Cardiac muscle cell (in vitro differentiated cells and primary cell): ENCODE measurements at regions not wholly inside any gene's neighbourhood (a gene's known extent, or its start where the extent isn't known, plus 50 kb on each side); places are given as distances from the start of the nearest gene placed in this dataset.

Experiments used
- DNase-seq, 2 donors: peaks; one replicate each; pipeline versions ENCODE4 v3.0.0 to v3.0.0-alpha.2; 2010 to 2017; ENCODE audit warnings: low read depth in 1 of 2, low spot score in 1 of 2
- H3K27ac ChIP-seq: fragments of 200-600 bp; sonication (generic); 2 replicates; pipeline ENCODE4 v1.5.1; 2016
- H3K27me3 ChIP-seq: fragments of 200-600 bp; sonication (generic); 2 replicates; pipeline ENCODE4 v1.6.0; 2016; ENCODE audit warnings: control low read depth
- H3K36me3 ChIP-seq: fragments of 200-600 bp; sonication (generic); 2 replicates; pipeline ENCODE4 v1.5.1; 2016; ENCODE audit warnings: control low read depth
- H3K4me1 ChIP-seq: fragments of 200-600 bp; sonication (generic); 2 replicates; pipeline ENCODE4 v1.8.1; 2017; ENCODE audit warnings: low read depth, mild to moderate bottlenecking, mixed run types
- H3K4me3 ChIP-seq: fragments of 200-600 bp; sonication (generic); 2 replicates; pipeline ENCODE4 v1.5.1; 2016; ENCODE audit warnings: mild to moderate bottlenecking
- H3K9me3 ChIP-seq: fragments of 200-600 bp; sonication (generic); 2 replicates; pipeline ENCODE4 v1.5.1; 2017; ENCODE audit warnings: low read depth, mild to moderate bottlenecking, control low read depth
- TF ChIP-seq, protein P1 (sequence below): IDR thresholded peaks from 2 replicates; pipeline ENCODE4 v1.5.1; 2012; ENCODE audit warnings: low read depth, mild to moderate bottlenecking, low read length

DNA sequence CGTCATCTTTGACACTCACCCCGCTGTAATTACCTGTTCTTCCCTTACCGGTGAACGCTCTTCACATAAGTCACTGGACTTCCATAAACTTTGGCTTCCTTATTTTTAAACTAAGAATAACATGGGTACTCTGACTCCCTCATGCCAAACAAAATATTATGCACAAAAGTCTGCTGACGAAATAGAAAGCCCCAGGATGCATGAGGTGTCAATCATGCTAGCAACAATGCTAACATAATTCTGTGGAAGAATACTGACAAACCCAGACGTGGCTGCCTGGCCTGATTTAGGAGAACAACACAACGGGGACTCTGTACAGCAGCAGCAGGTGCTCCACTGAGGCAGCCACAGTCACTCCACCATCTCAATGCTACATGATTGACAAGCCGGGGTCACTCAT is 137.5 kb downstream of the CCDC71L start:
- Histone ChIP-seq H3K27me3 (no peaks in the 10 kb centered on the region), H3K9me3 (no peaks in the 10 kb centered on the region), H3K4me1 (no peaks in the 10 kb centered on the region), H3K36me3 (no peaks in the 10 kb centered on the region), H3K4me3 (no peak overlapping the region), H3K27ac (no peak overlapping the region)
- DNase-seq: no peak
- TF ChIP-seq, protein P1, sequence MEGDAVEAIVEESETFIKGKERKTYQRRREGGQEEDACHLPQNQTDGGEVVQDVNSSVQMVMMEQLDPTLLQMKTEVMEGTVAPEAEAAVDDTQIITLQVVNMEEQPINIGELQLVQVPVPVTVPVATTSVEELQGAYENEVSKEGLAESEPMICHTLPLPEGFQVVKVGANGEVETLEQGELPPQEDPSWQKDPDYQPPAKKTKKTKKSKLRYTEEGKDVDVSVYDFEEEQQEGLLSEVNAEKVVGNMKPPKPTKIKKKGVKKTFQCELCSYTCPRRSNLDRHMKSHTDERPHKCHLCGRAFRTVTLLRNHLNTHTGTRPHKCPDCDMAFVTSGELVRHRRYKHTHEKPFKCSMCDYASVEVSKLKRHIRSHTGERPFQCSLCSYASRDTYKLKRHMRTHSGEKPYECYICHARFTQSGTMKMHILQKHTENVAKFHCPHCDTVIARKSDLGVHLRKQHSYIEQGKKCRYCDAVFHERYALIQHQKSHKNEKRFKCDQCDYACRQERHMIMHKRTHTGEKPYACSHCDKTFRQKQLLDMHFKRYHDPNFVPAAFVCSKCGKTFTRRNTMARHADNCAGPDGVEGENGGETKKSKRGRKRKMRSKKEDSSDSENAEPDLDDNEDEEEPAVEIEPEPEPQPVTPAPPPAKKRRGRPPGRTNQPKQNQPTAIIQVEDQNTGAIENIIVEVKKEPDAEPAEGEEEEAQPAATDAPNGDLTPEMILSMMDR: no peak

DNA sequence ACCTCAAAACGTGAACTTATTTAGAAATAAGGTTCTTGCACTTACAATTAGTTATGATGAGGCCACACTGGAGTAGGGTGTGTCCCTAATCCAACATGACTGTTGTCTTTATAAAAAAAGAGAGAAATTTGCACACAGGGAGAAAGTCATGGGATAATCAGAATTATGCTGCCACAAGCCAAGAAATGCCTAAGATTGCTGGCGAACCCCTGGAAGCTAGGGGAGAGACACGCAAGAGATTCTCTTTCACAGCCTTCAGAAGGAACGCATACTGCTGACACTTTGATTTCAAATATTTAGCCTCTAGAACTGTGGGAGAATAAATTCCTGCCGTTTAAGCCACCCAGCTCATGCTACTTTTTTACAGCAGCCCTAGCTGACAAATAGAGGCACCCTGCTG is 138.3 kb downstream of the CCDC71L start:
- DNase-seq: no peak
- Histone ChIP-seq H3K9me3 (no peaks in the 10 kb centered on the region), H3K27me3 (no peaks in the 10 kb centered on the region), H3K27ac (no peak overlapping the region), H3K36me3 (no peaks in the 10 kb centered on the region), H3K4me1 (no peaks in the 10 kb centered on the region), H3K4me3 (no peak overlapping the region)
- TF ChIP-seq, protein P1: no peak

DNA sequence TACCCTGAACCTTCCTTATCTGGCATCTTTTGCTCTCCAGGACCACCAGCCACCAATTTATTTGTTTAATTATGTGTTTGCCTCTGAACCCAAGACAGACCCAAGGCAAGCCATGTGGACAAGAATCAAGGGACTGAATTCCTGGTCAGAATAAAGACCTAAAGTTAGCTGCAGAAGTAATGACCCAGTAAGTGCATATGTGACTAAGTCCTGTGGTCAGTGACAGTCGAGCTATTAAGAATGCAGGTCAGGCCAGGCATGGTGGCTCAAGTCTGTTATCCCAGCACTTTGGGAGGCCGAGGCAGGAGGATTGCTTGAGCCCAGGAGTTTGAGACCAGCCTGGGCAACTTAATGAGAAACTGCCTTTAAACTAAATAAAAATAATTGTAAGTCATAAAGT is 139.4 kb downstream of the CCDC71L start:
- TF ChIP-seq, protein P1: no peak
- H3K36me3 ChIP-seq: no peaks in the 10 kb centered on the region
- no peak for DNase-seq
- no peaks in the 10 kb centered on the region for H3K9me3 ChIP-seq
- H3K4me1 ChIP-seq: no peaks in the 10 kb centered on the region
- no peak overlapping the region for H3K27ac ChIP-seq
- no peak overlapping the region for H3K4me3 ChIP-seq
- no peaks in the 10 kb centered on the region for H3K27me3 ChIP-seq

DNA sequence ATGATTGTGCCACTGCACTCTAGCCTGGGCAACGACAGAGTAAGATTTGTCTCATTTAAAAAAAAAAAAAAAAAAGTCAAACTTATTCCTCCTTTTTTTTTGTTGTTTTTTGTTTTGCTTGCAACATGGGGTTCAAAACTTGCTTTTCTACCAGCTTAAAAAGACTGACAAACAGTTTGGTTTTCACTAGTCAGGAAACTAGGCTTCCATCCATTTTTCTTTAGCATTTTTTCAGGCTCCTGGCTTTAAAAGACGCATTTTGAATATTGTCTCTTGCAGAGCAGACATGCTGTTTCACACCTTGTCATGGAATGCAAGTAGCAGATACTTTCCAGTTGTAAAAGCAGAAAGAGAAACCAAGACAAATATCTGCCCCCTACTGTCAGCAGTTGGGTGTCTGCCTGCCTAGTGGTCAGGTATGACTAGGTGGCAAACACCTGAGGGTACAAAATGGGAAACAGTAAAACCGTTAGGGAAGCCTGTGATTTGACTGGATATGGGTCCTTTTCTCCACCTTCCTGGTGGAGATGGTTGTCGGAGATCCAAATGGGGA is 139.9 kb downstream of the CCDC71L start:
- Histone ChIP-seq H3K4me1 (no peaks in the 10 kb centered on the region), H3K9me3 (no peaks in the 10 kb centered on the region), H3K27me3 (no peaks in the 10 kb centered on the region), H3K36me3 (no peaks in the 10 kb centered on the region), H3K27ac (no peak overlapping the region), H3K4me3 (no peak overlapping the region)
- TF ChIP-seq, protein P1: no peak
- DNase-seq: no peak

DNA sequence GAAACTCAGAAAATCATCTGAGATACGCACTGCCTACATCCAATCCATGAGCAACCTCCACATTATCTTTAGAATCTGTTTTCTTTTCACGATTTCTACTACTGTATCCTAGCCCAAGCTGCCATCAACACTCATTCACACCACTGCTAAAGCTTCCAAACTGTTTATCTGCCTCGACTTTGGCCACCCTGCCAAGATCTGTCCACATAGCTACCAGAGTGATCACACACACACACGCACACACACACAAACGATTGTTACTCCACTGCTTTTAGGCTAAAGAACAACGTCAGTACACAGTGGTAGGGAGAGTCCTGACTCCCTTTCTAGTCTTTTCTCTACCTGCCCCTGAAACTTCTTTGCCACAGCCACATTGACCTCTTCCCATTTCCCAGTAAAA is 142.0 kb downstream of the CCDC71L start:
- Histone ChIP-seq H3K27me3 (no peaks in the 10 kb centered on the region), H3K27ac (no peak overlapping the region), H3K4me1 (no peaks in the 10 kb centered on the region), H3K9me3 (no peaks in the 10 kb centered on the region), H3K36me3 (no peaks in the 10 kb centered on the region), H3K4me3 (no peak overlapping the region)
- peak in 1 of 2 donors; percentile 59 for DNase-seq
- TF ChIP-seq, protein P1: no peak

DNA sequence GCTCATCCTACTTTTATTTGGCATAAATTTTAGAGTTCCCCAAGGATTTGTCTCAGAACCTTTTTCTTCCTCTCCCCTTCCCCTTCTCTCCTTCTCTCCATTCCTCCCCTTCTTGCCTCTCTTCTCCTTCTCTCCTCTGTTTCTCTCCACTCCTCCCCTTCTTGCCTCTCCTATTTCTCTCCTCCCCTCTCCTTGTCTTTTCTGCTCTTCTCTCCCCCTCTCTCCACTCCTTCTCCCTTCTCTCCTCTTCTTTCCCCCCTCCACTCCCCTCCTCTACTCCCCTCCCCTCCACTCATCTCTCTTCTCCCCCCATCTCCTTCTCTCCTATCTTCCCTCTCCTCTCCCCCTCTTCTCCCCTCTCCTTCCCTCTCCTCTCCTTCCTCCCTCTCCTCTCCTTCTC is 142.7 kb downstream of the CCDC71L start:
- H3K36me3 ChIP-seq: no peaks in the 10 kb centered on the region
- TF ChIP-seq, protein P1: no peak
- H3K27ac ChIP-seq: no peak overlapping the region
- no peak overlapping the region for H3K4me3 ChIP-seq
- H3K9me3 ChIP-seq: no peaks in the 10 kb centered on the region
- H3K27me3 ChIP-seq: no peaks in the 10 kb centered on the region
- H3K4me1 ChIP-seq: no peaks in the 10 kb centered on the region
- no peak for DNase-seq
